SK-N-SH treated with all-trans-retinoic acid at 6 μM for 48 hours (cell line): ENCODE measurements at regions not wholly inside any gene's neighbourhood (a gene's known extent, or its start where the extent isn't known, plus 50 kb on each side); places are given as distances from the start of the nearest gene placed in this dataset.

Source experiments
- ATAC-seq: fragments of 200-7000 bp; cut with Tn5 transposase; 3 replicates; pipeline ENCODE4 v1.9.1; 2020; ENCODE audit warnings: mild to moderate bottlenecking, moderate library complexity
- ARNTL ChIP-seq: fragments of 450-650 bp; formaldehyde crosslinking; IDR thresholded peaks from 2 replicates; pipeline ENCODE4 v1.5.0; 2020; ENCODE audit warnings: low read depth, mild to moderate bottlenecking, moderate library complexity, borderline replicate concordance
- BACH2 ChIP-seq: fragments of 250-450 bp; sonication (Bioruptor Pico); IDR thresholded peaks from 2 replicates; pipeline ENCODE4 v1.9.0; 2021; ENCODE audit warnings: mild to moderate bottlenecking, borderline replicate concordance
- CSDC2 ChIP-seq: fragments of 250-450 bp; sonication (Bioruptor Pico); IDR thresholded peaks from 2 replicates; pipeline ENCODE4 v1.5.0; 2020; ENCODE audit warnings: mild to moderate bottlenecking, moderate library complexity
- ESRRG ChIP-seq: fragments of 250-450 bp; sonication (Bioruptor Pico); IDR thresholded peaks from 2 replicates; pipeline ENCODE4 v1.6.1; 2021; ENCODE audit warnings: mild to moderate bottlenecking
- GLIS3 ChIP-seq: fragments of 250-450 bp; sonication (Bioruptor Pico); IDR thresholded peaks from 2 replicates; pipeline ENCODE4 v1.5.0; 2020; ENCODE audit warnings: mild to moderate bottlenecking, moderate library complexity
- ISL1 ChIP-seq: fragments of 250-450 bp; sonication (Bioruptor Pico); IDR thresholded peaks from 2 replicates; pipeline ENCODE4 v2.1.2; 2022; ENCODE audit warnings: mild to moderate bottlenecking, moderate library complexity
- OSR1 ChIP-seq: fragments of 250-450 bp; sonication (Bioruptor Pico); IDR thresholded peaks from 2 replicates; pipeline ENCODE4 v1.8.0; 2022; ENCODE audit warnings: moderate library complexity, mild to moderate bottlenecking, inconsistent platforms
- PATZ1 ChIP-seq: fragments of 250-450 bp; sonication (Bioruptor Pico); IDR thresholded peaks from 2 replicates; pipeline ENCODE4 v1.8.0; 2020; ENCODE audit warnings: mild to moderate bottlenecking, moderate library complexity, borderline replicate concordance
- PPARA ChIP-seq: fragments of 250-450 bp; sonication (Bioruptor Pico); IDR thresholded peaks from 2 replicates; pipeline ENCODE4 v1.5.0; 2020; ENCODE audit warnings: mild to moderate bottlenecking, borderline replicate concordance
- RARB ChIP-seq: fragments of 250-450 bp; sonication (Bioruptor Pico); IDR thresholded peaks from 2 replicates; pipeline ENCODE4 v1.8.0; 2021; ENCODE audit warnings: mild to moderate bottlenecking, moderate library complexity
- SNAI2 ChIP-seq: fragments of 250-450 bp; sonication (Bioruptor Pico); IDR thresholded peaks from 2 replicates; pipeline ENCODE4 v1.5.0; 2020; ENCODE audit warnings: mild to moderate bottlenecking, moderate library complexity
- TCF4 ChIP-seq: fragments of 250-450 bp; sonication (Bioruptor Pico); IDR thresholded peaks from 2 replicates; pipeline ENCODE4 v1.8.0; 2021; ENCODE audit warnings: mild to moderate bottlenecking, moderate library complexity, borderline replicate concordance
- TOX ChIP-seq: fragments of 250-450 bp; sonication (Bioruptor Pico); IDR thresholded peaks from 2 replicates; pipeline ENCODE4 v1.8.0; 2021; ENCODE audit warnings: mild to moderate bottlenecking, moderate library complexity, borderline replicate concordance
- ZC3H10 ChIP-seq: fragments of 250-450 bp; sonication (Bioruptor Pico); IDR thresholded peaks from 2 replicates; pipeline ENCODE4 v1.5.1; 2021; ENCODE audit warnings: mild to moderate bottlenecking, moderate library complexity
- ZFP3 ChIP-seq: fragments of 250-450 bp; sonication (Bioruptor Pico); IDR thresholded peaks from 2 replicates; pipeline ENCODE4 v1.5.0; 2020; ENCODE audit warnings: mild to moderate bottlenecking, moderate library complexity
- ZFP30 ChIP-seq: fragments of 450-650 bp; formaldehyde crosslinking; IDR thresholded peaks from 2 replicates; pipeline ENCODE4 v1.5.0; 2022; ENCODE audit warnings: mild to moderate bottlenecking, moderate library complexity
- ZNF565 ChIP-seq: fragments of 450-650 bp; formaldehyde crosslinking; conservative IDR thresholded peaks from 2 replicates; pipeline ENCODE4 v1.5.0; 2020; ENCODE audit warnings: low read depth, mild to moderate bottlenecking, moderate library complexity
- ZNF70 ChIP-seq: fragments of 450-650 bp; formaldehyde crosslinking; IDR thresholded peaks from 2 replicates; pipeline ENCODE4 v1.5.0; 2020; ENCODE audit warnings: mild to moderate bottlenecking, moderate library complexity
- ZNF8 ChIP-seq: fragments of 450-650 bp; formaldehyde crosslinking; IDR thresholded peaks from 2 replicates; pipeline ENCODE4 v1.5.0; 2020; ENCODE audit warnings: mild to moderate bottlenecking, moderate library complexity
- TF ChIP-seq, protein P1 (sequence below): fragments of 250-450 bp; sonication (Bioruptor Pico); IDR thresholded peaks from 2 replicates; pipeline ENCODE4 v1.5.1; 2021; ENCODE audit warnings: mild to moderate bottlenecking, moderate library complexity
- TF ChIP-seq, protein P2 (sequence below): fragments of 250-450 bp; sonication (Bioruptor Pico); IDR thresholded peaks from 2 replicates; pipeline ENCODE4 v1.5.1; 2020; ENCODE audit warnings: low read depth, mild to moderate bottlenecking, moderate library complexity
- TF ChIP-seq, protein P3 (sequence below): fragments of 250-450 bp; sonication (Bioruptor Pico); IDR thresholded peaks from 2 replicates; pipeline ENCODE4 v1.8.0; 2021; ENCODE audit warnings: low read depth, mild to moderate bottlenecking, moderate library complexity, borderline replicate concordance

- TF ChIP-seq ISL1 (no peak), TOX (CRISPR knock-in tag) (no peak), ZNF8 (CRISPR knock-in tag) (no peak), SNAI2 (CRISPR knock-in tag) (no peak), ESRRG (no peak), BACH2 (CRISPR knock-in tag) (no peak), ZNF565 (CRISPR knock-in tag) (no peak), ZNF70 (CRISPR knock-in tag) (no peak), RARB (CRISPR knock-in tag) (no peak), CSDC2 (no peak), OSR1 (no peak), PATZ1 (CRISPR knock-in tag) (no peak), ZFP3 (CRISPR knock-in tag) (no peak), ZFP30 (no peak), GLIS3 (no peak), TCF4 (no peak), PPARA (CRISPR knock-in tag) (no peak)
- TF ChIP-seq, protein P1, sequence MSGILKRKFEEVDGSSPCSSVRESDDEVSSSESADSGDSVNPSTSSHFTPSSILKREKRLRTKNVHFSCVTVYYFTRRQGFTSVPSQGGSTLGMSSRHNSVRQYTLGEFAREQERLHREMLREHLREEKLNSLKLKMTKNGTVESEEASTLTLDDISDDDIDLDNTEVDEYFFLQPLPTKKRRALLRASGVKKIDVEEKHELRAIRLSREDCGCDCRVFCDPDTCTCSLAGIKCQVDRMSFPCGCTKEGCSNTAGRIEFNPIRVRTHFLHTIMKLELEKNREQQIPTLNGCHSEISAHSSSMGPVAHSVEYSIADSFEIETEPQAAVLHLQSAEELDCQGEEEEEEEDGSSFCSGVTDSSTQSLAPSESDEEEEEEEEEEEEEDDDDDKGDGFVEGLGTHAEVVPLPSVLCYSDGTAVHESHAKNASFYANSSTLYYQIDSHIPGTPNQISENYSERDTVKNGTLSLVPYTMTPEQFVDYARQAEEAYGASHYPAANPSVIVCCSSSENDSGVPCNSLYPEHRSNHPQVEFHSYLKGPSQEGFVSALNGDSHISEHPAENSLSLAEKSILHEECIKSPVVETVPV (CRISPR knock-in tag): no peak
- ATAC-seq: no peak
Measured at GRCh38 chr12:41706376-41706775, 438.3 kb downstream of the GXYLT1 start.

DNA sequence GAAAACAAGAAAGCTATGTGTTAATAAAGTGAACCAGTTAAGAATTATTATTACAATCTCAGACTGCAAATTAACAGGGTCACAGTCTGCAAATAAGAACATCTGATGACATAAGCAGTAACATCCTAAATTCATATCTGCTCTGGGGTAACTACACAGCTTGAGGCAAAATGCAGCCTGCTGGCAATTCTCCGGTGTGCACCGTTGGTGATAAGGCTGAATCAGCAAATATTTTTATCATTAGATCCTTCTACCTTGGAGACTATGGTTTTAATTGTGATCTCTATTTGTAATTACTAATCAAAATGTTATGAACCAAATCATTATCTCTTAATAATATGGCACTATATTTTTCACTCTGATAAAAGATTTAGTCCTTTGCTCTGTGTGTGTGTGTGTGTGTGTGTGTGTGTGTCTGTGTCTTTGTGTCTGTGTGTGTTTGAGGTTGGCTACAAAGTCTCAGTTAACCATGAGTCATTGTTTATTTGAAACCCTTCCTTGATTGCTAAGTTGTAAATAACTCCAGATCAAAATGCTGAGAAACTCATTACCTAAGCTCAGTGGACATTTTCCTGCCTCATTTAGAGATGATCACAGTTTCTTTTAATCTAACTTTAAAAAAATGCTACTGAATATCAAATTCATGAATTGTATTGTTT lies 442.6 kb downstream of the GXYLT1 start:
- no peak for ATAC-seq
- TF ChIP-seq ZNF8 (CRISPR knock-in tag) (no peak), ZFP30 (no peak), ESRRG (no peak), GLIS3 (no peak), ISL1 (no peak), BACH2 (CRISPR knock-in tag) (no peak)

- ATAC-seq: no peak; the same call in 2 of the 3 replicates
- TF ChIP-seq ARNTL (CRISPR knock-in tag): no peak
- TF ChIP-seq, protein P2, sequence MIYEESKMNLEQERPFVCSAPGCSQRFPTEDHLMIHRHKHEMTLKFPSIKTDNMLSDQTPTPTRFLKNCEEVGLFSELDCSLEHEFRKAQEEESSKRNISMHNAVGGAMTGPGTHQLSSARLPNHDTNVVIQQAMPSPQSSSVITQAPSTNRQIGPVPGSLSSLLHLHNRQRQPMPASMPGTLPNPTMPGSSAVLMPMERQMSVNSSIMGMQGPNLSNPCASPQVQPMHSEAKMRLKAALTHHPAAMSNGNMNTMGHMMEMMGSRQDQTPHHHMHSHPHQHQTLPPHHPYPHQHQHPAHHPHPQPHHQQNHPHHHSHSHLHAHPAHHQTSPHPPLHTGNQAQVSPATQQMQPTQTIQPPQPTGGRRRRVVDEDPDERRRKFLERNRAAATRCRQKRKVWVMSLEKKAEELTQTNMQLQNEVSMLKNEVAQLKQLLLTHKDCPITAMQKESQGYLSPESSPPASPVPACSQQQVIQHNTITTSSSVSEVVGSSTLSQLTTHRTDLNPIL (CRISPR knock-in tag): no peak
- no peak for TF ChIP-seq PATZ1 (CRISPR knock-in tag)
- TF ChIP-seq RARB (CRISPR knock-in tag): no peak
- TF ChIP-seq ISL1: no peak
- no peak for TF ChIP-seq TCF4
- no peak for TF ChIP-seq TOX (CRISPR knock-in tag)
- TF ChIP-seq BACH2 (CRISPR knock-in tag): no peak
- TF ChIP-seq CSDC2: no peak
- no peak for TF ChIP-seq ZFP3 (CRISPR knock-in tag)
- TF ChIP-seq, protein P3, sequence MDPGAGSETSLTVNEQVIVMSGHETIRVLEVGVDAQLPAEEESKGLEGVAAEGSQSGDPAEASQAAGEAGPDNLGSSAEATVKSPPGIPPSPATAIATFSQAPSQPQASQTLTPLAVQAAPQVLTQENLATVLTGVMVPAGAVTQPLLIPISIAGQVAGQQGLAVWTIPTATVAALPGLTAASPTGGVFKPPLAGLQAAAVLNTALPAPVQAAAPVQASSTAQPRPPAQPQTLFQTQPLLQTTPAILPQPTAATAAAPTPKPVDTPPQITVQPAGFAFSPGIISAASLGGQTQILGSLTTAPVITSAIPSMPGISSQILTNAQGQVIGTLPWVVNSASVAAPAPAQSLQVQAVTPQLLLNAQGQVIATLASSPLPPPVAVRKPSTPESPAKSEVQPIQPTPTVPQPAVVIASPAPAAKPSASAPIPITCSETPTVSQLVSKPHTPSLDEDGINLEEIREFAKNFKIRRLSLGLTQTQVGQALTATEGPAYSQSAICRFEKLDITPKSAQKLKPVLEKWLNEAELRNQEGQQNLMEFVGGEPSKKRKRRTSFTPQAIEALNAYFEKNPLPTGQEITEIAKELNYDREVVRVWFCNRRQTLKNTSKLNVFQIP (CRISPR knock-in tag): no peak
- no peak for TF ChIP-seq ZNF70 (CRISPR knock-in tag)
- no peak for TF ChIP-seq ZC3H10 (CRISPR knock-in tag)
- no peak for TF ChIP-seq PPARA (CRISPR knock-in tag)
- no peak for TF ChIP-seq ZFP30
Measured at GRCh38 chr12:41700940-41701339, 443.7 kb downstream of the GXYLT1 start.
